PC-9 (cell line): ENCODE measurements at regions not wholly inside any gene's neighbourhood (a gene's known extent, or its start where the extent isn't known, plus 50 kb on each side); places are given as distances from the start of the nearest gene placed in this dataset.

Experiments
- BruUV-seq: library from RNA; stranded (reverse); fragments of 400-500 nt; replicated peaks from 2 replicates; lab custom pipeline; 2021; lab: Mats Ljungman, UMichigan
- CTCF ChIA-PET: fragments of 300-600 bp; sonication (Branson Sonifier 250); formaldehyde crosslinking; loops from one replicate; lab custom pipeline; 2022; ENCODE audit warnings: antibody characterized with exemption; lab: Charles Lee
- POLR2A ChIA-PET: fragments of 300-600 bp; sonication (Branson Sonifier 250); formaldehyde crosslinking; loops from one replicate; lab custom pipeline; 2022; ENCODE audit warnings: antibody characterized with exemption; ENCODE audit not compliant: unreplicated experiment; lab: Charles Lee
- DNase-seq, 2 experiments: peaks; one replicate each; pipeline versions ENCODE4 v3.0.0 to v3.0.0-alpha.2; 2015 to 2022; ENCODE audit warnings: mixed read lengths in 1 of 2
- H2AFZ ChIP-seq: fragments of 200-600 bp; sonication (generic); 2 replicates; pipeline ENCODE4 v1.8.1; 2017; ENCODE audit warnings: antibody characterized with exemption
- H3F3A ChIP-seq: fragments of 200-600 bp; sonication (generic); 2 replicates; pipeline ENCODE4 v1.8.1; 2017; ENCODE audit warnings: antibody characterized with exemption, mild to moderate bottlenecking, low read depth; ENCODE audit not compliant: insufficient read depth
- H3K27ac ChIP-seq: fragments of 200-600 bp; sonication (generic); 2 replicates; pipeline ENCODE4 v1.6.1; 2016; ENCODE audit warnings: mixed run types
- H3K27me3 ChIP-seq: fragments of 200-600 bp; sonication (generic); 2 replicates; pipeline ENCODE4 v1.6.1; 2016; ENCODE audit warnings: low read depth, mixed run types; ENCODE audit not compliant: insufficient read depth
- H3K36me3 ChIP-seq: fragments of 200-600 bp; sonication (generic); 2 replicates; pipeline ENCODE4 v1.6.1; 2016; ENCODE audit warnings: low read depth, mixed run types
- H3K4me1 ChIP-seq: fragments of 200-600 bp; sonication (generic); replicated peaks from 2 replicates; pipeline ENCODE4 v1.6.1; 2016; ENCODE audit warnings: mixed run types; ENCODE audit not compliant: insufficient read depth
- H3K4me2 ChIP-seq: fragments of 200-600 bp; sonication (generic); 2 replicates; pipeline ENCODE4 v1.6.1; 2017; ENCODE audit warnings: mixed run types
- H3K4me3 ChIP-seq: fragments of 200-600 bp; sonication (generic); 2 replicates; pipeline ENCODE4 v1.6.1; 2016; ENCODE audit warnings: mixed run types
- H3K79me2 ChIP-seq: fragments of 200-600 bp; sonication (generic); 2 replicates; pipeline ENCODE4 v1.6.1; 2017; ENCODE audit warnings: low read depth, mixed run types
- H3K9me2 ChIP-seq: fragments of 200-600 bp; sonication (generic); 2 replicates; pipeline ENCODE4 v1.8.1; 2017; ENCODE audit warnings: mild to moderate bottlenecking; ENCODE audit not compliant: insufficient read depth
- H3K9me3 ChIP-seq: fragments of 200-600 bp; sonication (generic); 2 replicates; pipeline ENCODE4 v1.8.1; 2016; ENCODE audit warnings: low read depth; ENCODE audit not compliant: insufficient read depth
- H4K20me1 ChIP-seq: fragments of 200-600 bp; sonication (generic); 2 replicates; pipeline ENCODE4 v1.8.1; 2017; ENCODE audit not compliant: insufficient read depth
- EZH2 ChIP-seq: fragments of 200-600 bp; sonication (generic); IDR thresholded peaks from 2 replicates; pipeline ENCODE4 v1.8.0; 2017; ENCODE audit warnings: antibody characterized with exemption, low read depth
- intact Hi-C: fragments of 100-400 bp; cut with micrococcal nuclease; formaldehyde crosslinking; loops from one replicate; pipeline ENCODE4 v1.10.0; 2022; ENCODE audit not compliant: unreplicated experiment
- TF ChIP-seq, protein P1 (sequence below): fragments of 200-600 bp; sonication (generic); conservative IDR thresholded peaks from 2 replicates; pipeline ENCODE4 v1.6.1; 2017; ENCODE audit warnings: mixed run types, antibody characterized with exemption, mild to moderate bottlenecking, moderate library complexity

- Histone ChIP-seq H3K9me2 (0 out of 2 replicates have a peak, but pooled peaks cover 4% of the 10 kb centered on the region), H3K27ac (no peak overlapping the region), H4K20me1 (no peaks in the 10 kb centered on the region), H3K27me3 (no peaks in the 10 kb centered on the region), H3F3A (no peaks in the 10 kb centered on the region), H3K4me2 (no peak overlapping the region), H3K4me3 (no peak overlapping the region), H3K36me3 (no peaks in the 10 kb centered on the region), H3K4me1 (peaks cover 8% of the 10 kb centered on the region; the same call in 1 of the 2 replicates), H3K9me3 (no peaks in the 10 kb centered on the region), H3K79me2 (no peaks in the 10 kb centered on the region), H2AFZ (no peak overlapping the region)
- no peak for DNase-seq
- ChIA-PET CTCF (no interaction called here), POLR2A (interaction anchor here (0.6 kb wide), 1 partner anchor 199 kb away, joined by 5 read pairs; no protein-coding TSS in a partner anchor)
- TF ChIP-seq, protein P1, sequence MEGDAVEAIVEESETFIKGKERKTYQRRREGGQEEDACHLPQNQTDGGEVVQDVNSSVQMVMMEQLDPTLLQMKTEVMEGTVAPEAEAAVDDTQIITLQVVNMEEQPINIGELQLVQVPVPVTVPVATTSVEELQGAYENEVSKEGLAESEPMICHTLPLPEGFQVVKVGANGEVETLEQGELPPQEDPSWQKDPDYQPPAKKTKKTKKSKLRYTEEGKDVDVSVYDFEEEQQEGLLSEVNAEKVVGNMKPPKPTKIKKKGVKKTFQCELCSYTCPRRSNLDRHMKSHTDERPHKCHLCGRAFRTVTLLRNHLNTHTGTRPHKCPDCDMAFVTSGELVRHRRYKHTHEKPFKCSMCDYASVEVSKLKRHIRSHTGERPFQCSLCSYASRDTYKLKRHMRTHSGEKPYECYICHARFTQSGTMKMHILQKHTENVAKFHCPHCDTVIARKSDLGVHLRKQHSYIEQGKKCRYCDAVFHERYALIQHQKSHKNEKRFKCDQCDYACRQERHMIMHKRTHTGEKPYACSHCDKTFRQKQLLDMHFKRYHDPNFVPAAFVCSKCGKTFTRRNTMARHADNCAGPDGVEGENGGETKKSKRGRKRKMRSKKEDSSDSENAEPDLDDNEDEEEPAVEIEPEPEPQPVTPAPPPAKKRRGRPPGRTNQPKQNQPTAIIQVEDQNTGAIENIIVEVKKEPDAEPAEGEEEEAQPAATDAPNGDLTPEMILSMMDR: no peak
- TF ChIP-seq EZH2: no peak
- no TSS peak for BruUV-seq
- intact Hi-C loops: no loop called here
Measured at GRCh38 chr9:109870365-109870764, 90.4 kb downstream of the PALM2AKAP2 start.

GRCh38 chr9:109872901-109873300, 92.9 kb downstream of the PALM2AKAP2 start:
- ChIA-PET POLR2A (interaction anchor here (0.6 kb wide), 1 partner anchor 11 kb away, joined by 3 read pairs; no protein-coding TSS in a partner anchor), CTCF (no interaction called here)
- TF ChIP-seq EZH2: no peak
- TF ChIP-seq, protein P1: no peak
- BruUV-seq: no TSS peak
- Histone ChIP-seq H3K79me2 (no peaks in the 10 kb centered on the region), H3K4me3 (no peak overlapping the region), H4K20me1 (no peaks in the 10 kb centered on the region), H2AFZ (no peak overlapping the region), H3K27me3 (no peaks in the 10 kb centered on the region), H3F3A (no peaks in the 10 kb centered on the region), H3K36me3 (no peaks in the 10 kb centered on the region), H3K4me1 (peaks cover 8% of the 10 kb centered on the region; the same call in 1 of the 2 replicates), H3K9me3 (no peaks in the 10 kb centered on the region), H3K27ac (no peak overlapping the region), H3K4me2 (no peak overlapping the region), H3K9me2 (0 out of 2 replicates have a peak, but pooled peaks cover 4% of the 10 kb centered on the region)
- no peak for DNase-seq
- intact Hi-C loops: no loop called here

DNA sequence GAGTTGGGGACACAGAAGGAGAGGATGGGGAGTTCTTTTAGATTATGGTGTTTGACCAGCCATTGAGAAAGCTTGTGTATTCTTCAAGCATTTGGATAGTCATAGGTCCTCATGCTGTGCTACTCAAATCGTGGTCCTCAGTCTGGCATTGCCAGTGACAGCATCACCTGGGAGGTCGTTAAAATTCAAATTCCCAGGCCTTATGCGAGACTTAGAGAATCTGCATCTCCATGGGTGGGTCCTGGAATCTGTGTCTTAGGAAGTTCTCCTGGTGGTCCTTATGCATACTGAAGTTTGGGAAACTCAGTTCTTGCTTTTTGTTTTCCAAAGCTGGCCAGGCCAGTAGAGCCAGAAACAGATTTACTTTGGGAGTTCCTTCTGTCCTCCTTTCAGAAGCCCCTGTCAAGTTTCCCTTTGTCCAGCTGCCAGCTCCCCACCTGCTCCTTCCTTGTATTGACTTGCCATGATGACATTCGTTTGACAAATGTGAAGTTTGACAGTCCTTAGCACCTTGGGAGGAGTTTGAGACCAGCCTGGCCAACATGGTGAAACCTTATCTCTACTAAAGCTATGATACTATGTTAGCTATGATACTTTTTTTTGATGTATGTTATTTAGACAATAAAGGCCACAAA, 95.6 kb downstream of the PALM2AKAP2 start:
- no TSS peak for BruUV-seq
- H3K4me1 ChIP-seq: peaks cover 8% of the 10 kb centered on the region; the same call in 1 of the 2 replicates
- no peaks in the 10 kb centered on the region for H4K20me1 ChIP-seq
- H3F3A ChIP-seq: no peaks in the 10 kb centered on the region
- no peak overlapping the region for H3K27ac ChIP-seq
- H3K9me2 ChIP-seq: 0 out of 2 replicates have a peak, but pooled peaks cover 4% of the 10 kb centered on the region
- no peaks in the 10 kb centered on the region for H3K79me2 ChIP-seq
- no peak for DNase-seq
- no peaks in the 10 kb centered on the region for H3K9me3 ChIP-seq
- no peak overlapping the region for H3K4me2 ChIP-seq
- no peak overlapping the region for H2AFZ ChIP-seq
- no peaks in the 10 kb centered on the region for H3K36me3 ChIP-seq
- ChIA-PET CTCF (interaction anchor here (0.7 kb wide), 1 partner anchor 302 kb away, joined by 6 read pairs; no protein-coding TSS in a partner anchor), POLR2A (no interaction called here)
- no peaks in the 10 kb centered on the region for H3K27me3 ChIP-seq
- intact Hi-C loops: no loop called here
- no peak overlapping the region for H3K4me3 ChIP-seq
- TF ChIP-seq, protein P1: no peak
- no peak for TF ChIP-seq EZH2
